Activated CD4-positive, alpha-beta T cell treated with anti-CD3 and anti-CD28 coated beads for 36 hours (primary cell): ENCODE measurements at regions not wholly inside any gene's neighbourhood (a gene's known extent, or its start where the extent isn't known, plus 50 kb on each side); places are given as distances from the start of the nearest gene placed in this dataset.

ENCODE experiments used
- ATAC-seq: fragments of 200-7000 bp; cut with Tn5 transposase; one replicate; pipeline ENCODE4 v1.10.0; 2021; ENCODE audit warnings: mild to moderate bottlenecking, moderate library complexity
- CTCF ChIA-PET: fragments of 350-600 bp; sonication (Branson Sonifier 250); formaldehyde crosslinking; loops from one replicate; lab custom pipeline; 2021; ENCODE audit warnings: antibody characterized with exemption; lab: Charles Lee
- POLR2A ChIA-PET: fragments of 350-600 bp; sonication (Branson Sonifier 250); formaldehyde crosslinking; loops from one replicate; lab custom pipeline; 2021; ENCODE audit warnings: antibody characterized with exemption, inconsistent platforms; lab: Charles Lee
- DNase-seq: peaks from one replicate; pipeline ENCODE4 v3.0.0-alpha.2; 2020
- H3K27ac Mint-ChIP-seq: one replicate; pipeline ENCODE4 v1.8.0; 2021; ENCODE audit warnings: mixed read lengths
- H3K27me3 Mint-ChIP-seq: one replicate; pipeline ENCODE4 v1.8.0; 2021; ENCODE audit warnings: mixed read lengths
- H3K36me3 Mint-ChIP-seq: one replicate; pipeline ENCODE4 v1.8.0; 2021; ENCODE audit warnings: low read depth, mixed read lengths
- H3K4me1 Mint-ChIP-seq: one replicate; pipeline ENCODE4 v1.8.0; 2021; ENCODE audit warnings: mixed read lengths
- H3K4me3 Mint-ChIP-seq: one replicate; pipeline ENCODE4 v1.8.0; 2021; ENCODE audit warnings: mild to moderate bottlenecking, moderate library complexity, mixed read lengths
- H3K9me3 Mint-ChIP-seq: one replicate; pipeline ENCODE4 v1.8.0; 2021; ENCODE audit warnings: low read depth, mixed read lengths
- intact Hi-C, 2 experiments: fragments of 100-400 bp; cut with DNase I in 1 of 2; cut with micrococcal nuclease in 1 of 2; formaldehyde crosslinking; loops; one replicate each; pipeline versions ENCODE4 v1.14.2 to v1.15.1; 2022 to 2024; cut with DNase I, micrococcal nuclease

- CTCF ChIA-PET, result no interaction called here
- H3K4me3 Mint-ChIP-seq, result no peak overlapping the region
- POLR2A ChIA-PET, result no interaction called here
- no peak overlapping the region for H3K27ac Mint-ChIP-seq
- no peaks in the 10 kb centered on the region for H3K9me3 Mint-ChIP-seq
- no peaks in the 10 kb centered on the region for H3K36me3 Mint-ChIP-seq
- H3K27me3 Mint-ChIP-seq, result peaks cover 10% of the 10 kb centered on the region
- no peak for DNase-seq
- no peaks in the 10 kb centered on the region for H3K4me1 Mint-ChIP-seq
- intact Hi-C loops, result no loop called here
- ATAC-seq, result no peak
Observed at GRCh38 chr4:54496412-54496811, 161.3 kb upstream of the KIT start.

- no peak overlapping the region for H3K4me3 Mint-ChIP-seq
- DNase-seq (no peak), ATAC-seq (no peak)
- H3K4me1 Mint-ChIP-seq, result no peaks in the 10 kb centered on the region
- no peak overlapping the region for H3K27ac Mint-ChIP-seq
- ChIA-PET POLR2A (no interaction called here), CTCF (no interaction called here)
- intact Hi-C loops, result no loop called here
- no peaks in the 10 kb centered on the region for H3K36me3 Mint-ChIP-seq
- peaks cover 10% of the 10 kb centered on the region for H3K27me3 Mint-ChIP-seq
- no peaks in the 10 kb centered on the region for H3K9me3 Mint-ChIP-seq
Observed at GRCh38 chr4:54497947-54498346, 159.8 kb upstream of the KIT start.

GRCh38 chr4:54498661-54499111, 159.1 kb upstream of the KIT start:
- ChIA-PET POLR2A (no interaction called here), CTCF (no interaction called here)
- no peaks in the 10 kb centered on the region for H3K9me3 Mint-ChIP-seq
- no peak for ATAC-seq
- intact Hi-C loops, result no loop called here
- H3K4me1 Mint-ChIP-seq, result no peaks in the 10 kb centered on the region
- no peak overlapping the region for H3K27ac Mint-ChIP-seq
- peaks cover 10% of the 10 kb centered on the region for H3K27me3 Mint-ChIP-seq
- DNase-seq, result no peak
- no peaks in the 10 kb centered on the region for H3K36me3 Mint-ChIP-seq
- no peak overlapping the region for H3K4me3 Mint-ChIP-seq

- ChIA-PET CTCF (no interaction called here), POLR2A (no interaction called here)
- DNase-seq (no peak), ATAC-seq (no peak)
- Mint-ChIP-seq H3K36me3 (no peaks in the 10 kb centered on the region), H3K4me1 (no peaks in the 10 kb centered on the region), H3K4me3 (no peak overlapping the region), H3K27ac (no peak overlapping the region), H3K27me3 (peaks cover 10% of the 10 kb centered on the region), H3K9me3 (no peaks in the 10 kb centered on the region)
- intact Hi-C loops, result no loop called here
Observed at GRCh38 chr4:54499308-54500074, 158.3 kb upstream of the KIT start.

- Mint-ChIP-seq H3K36me3 (no peaks in the 10 kb centered on the region), H3K27me3 (peaks cover 8% of the 10 kb centered on the region), H3K9me3 (peaks cover 8% of the 10 kb centered on the region), H3K4me1 (no peaks in the 10 kb centered on the region), H3K27ac (no peak overlapping the region), H3K4me3 (no peak overlapping the region)
- POLR2A ChIA-PET, result no interaction called here
- intact Hi-C loops, result no loop called here
- CTCF ChIA-PET, result no interaction called here
- no peak for DNase-seq
- ATAC-seq, result no peak
Observed at GRCh38 chr4:54505362-54505761, 152.4 kb upstream of the KIT start.

GRCh38 chr4:54505996-54506395, 151.8 kb upstream of the KIT start:
- Mint-ChIP-seq H3K27me3 (peaks cover 5% of the 10 kb centered on the region), H3K27ac (no peak overlapping the region), H3K4me1 (no peaks in the 10 kb centered on the region), H3K36me3 (no peaks in the 10 kb centered on the region), H3K9me3 (peaks cover 8% of the 10 kb centered on the region), H3K4me3 (no peak overlapping the region)
- ChIA-PET POLR2A (no interaction called here), CTCF (no interaction called here)
- no peak for ATAC-seq
- intact Hi-C loops, result no loop called here
- no peak for DNase-seq

- ATAC-seq (no peak), DNase-seq (no peak)
- Mint-ChIP-seq H3K27ac (no peak overlapping the region), H3K4me3 (no peak overlapping the region), H3K27me3 (peaks cover 3% of the 10 kb centered on the region), H3K9me3 (peaks cover 8% of the 10 kb centered on the region), H3K36me3 (no peaks in the 10 kb centered on the region), H3K4me1 (no peaks in the 10 kb centered on the region)
- intact Hi-C loops, result no loop called here
- POLR2A ChIA-PET, result no interaction called here
- CTCF ChIA-PET, result no interaction called here
Observed at GRCh38 chr4:54509057-54509456, 148.7 kb upstream of the KIT start.

- ChIA-PET CTCF (no interaction called here), POLR2A (no interaction called here)
- H3K4me3 Mint-ChIP-seq, result no peak overlapping the region
- H3K27me3 Mint-ChIP-seq, result no peaks in the 10 kb centered on the region
- DNase-seq (no peak), ATAC-seq (no peak)
- intact Hi-C loops, result no loop called here
- H3K4me1 Mint-ChIP-seq, result no peaks in the 10 kb centered on the region
- H3K27ac Mint-ChIP-seq, result no peak overlapping the region
- H3K9me3 Mint-ChIP-seq, result no peaks in the 10 kb centered on the region
- H3K36me3 Mint-ChIP-seq, result no peaks in the 10 kb centered on the region
Observed at GRCh38 chr4:54513204-54513603, 144.6 kb upstream of the KIT start.

- ATAC-seq, result no peak
- Mint-ChIP-seq H3K9me3 (no peaks in the 10 kb centered on the region), H3K4me1 (no peaks in the 10 kb centered on the region), H3K27me3 (no peaks in the 10 kb centered on the region), H3K36me3 (no peaks in the 10 kb centered on the region), H3K27ac (no peak overlapping the region), H3K4me3 (no peak overlapping the region)
- no peak for DNase-seq
- intact Hi-C loops, result no loop called here
- ChIA-PET CTCF (no interaction called here), POLR2A (no interaction called here)
Observed at GRCh38 chr4:54513741-54514140, 144.0 kb upstream of the KIT start.

- H3K27ac Mint-ChIP-seq, result no peak overlapping the region
Observed at GRCh38 chr4:54516556-54517215, 141.1 kb upstream of the KIT start.

GRCh38 chr4:54517781-54518444, 139.8 kb upstream of the KIT start:
- H3K27ac Mint-ChIP-seq, result no peak overlapping the region
- DNase-seq, result no peak
- ChIA-PET CTCF (no interaction called here), POLR2A (no interaction called here)
- H3K4me1 Mint-ChIP-seq, result no peaks in the 10 kb centered on the region
- H3K9me3 Mint-ChIP-seq, result no peaks in the 10 kb centered on the region
- H3K27me3 Mint-ChIP-seq, result no peaks in the 10 kb centered on the region
- intact Hi-C loops, result no loop called here
- no peak for ATAC-seq
- H3K36me3 Mint-ChIP-seq, result no peaks in the 10 kb centered on the region
- H3K4me3 Mint-ChIP-seq, result no peak overlapping the region

More at GRCh38 chr4:54516556-54517215, 141.1 kb upstream of the KIT start:
- intact Hi-C loops, result no loop called here
- no peaks in the 10 kb centered on the region for H3K27me3 Mint-ChIP-seq
- ATAC-seq, result no peak
- ChIA-PET CTCF (no interaction called here), POLR2A (no interaction called here)
- H3K36me3 Mint-ChIP-seq, result no peaks in the 10 kb centered on the region
- H3K4me1 Mint-ChIP-seq, result no peaks in the 10 kb centered on the region
- H3K9me3 Mint-ChIP-seq, result no peaks in the 10 kb centered on the region
- DNase-seq, result no peak
- no peak overlapping the region for H3K4me3 Mint-ChIP-seq

GRCh38 chr4:54525602-54526001, 132.2 kb upstream of the KIT start:
- Mint-ChIP-seq H3K27me3 (no peaks in the 10 kb centered on the region), H3K4me3 (no peak overlapping the region), H3K27ac (no peak overlapping the region), H3K4me1 (no peaks in the 10 kb centered on the region), H3K36me3 (no peaks in the 10 kb centered on the region), H3K9me3 (no peaks in the 10 kb centered on the region)
- intact Hi-C loops, result no loop called here
- DNase-seq (no peak), ATAC-seq (no peak)
- POLR2A ChIA-PET, result no interaction called here
- CTCF ChIA-PET, result no interaction called here
